Upper lobe of right lung (tissue), 1 donor: ENCODE measurements at regions not wholly inside any gene's neighbourhood (a gene's known extent, or its start where the extent isn't known, plus 50 kb on each side); places are given as distances from the start of the nearest gene placed in this dataset.

Experiments
- ATAC-seq: fragments of 200-7000 bp; cut with Tn5 transposase; one replicate; pipeline ENCODE4 v1.9.1; 2020; ENCODE audit warnings: mild to moderate bottlenecking, moderate library complexity
- DNase-seq: peaks from one replicate; pipeline ENCODE4 v3.0.0-alpha.2; 2020
- H3K27ac ChIP-seq: fragments of 200-600 bp; one replicate; pipeline ENCODE4 v1.8.0; 2022
- H3K27me3 ChIP-seq: fragments of 200-600 bp; one replicate; pipeline ENCODE4 v1.8.0; 2022; ENCODE audit warnings: mild to moderate bottlenecking
- H3K36me3 ChIP-seq: fragments of 200-600 bp; one replicate; pipeline ENCODE4 v1.8.0; 2022
- H3K4me1 ChIP-seq: fragments of 200-600 bp; one replicate; pipeline ENCODE4 v1.8.0; 2022
- H3K4me3 ChIP-seq: fragments of 200-600 bp; one replicate; pipeline ENCODE4 v1.8.0; 2022; ENCODE audit warnings: mild to moderate bottlenecking
- H3K9me3 ChIP-seq: fragments of 200-600 bp; one replicate; pipeline ENCODE4 v1.8.0; 2022
- intact Hi-C: fragments of 100-400 bp; cut with DNase I; formaldehyde crosslinking; loops from one replicate; pipeline ENCODE4 v1.11.0; 2022
- TF ChIP-seq, protein P1 (sequence below): fragments of 200-600 bp; IDR thresholded peaks from one replicate; pipeline ENCODE4 v1.8.0; 2022; ENCODE audit warnings: antibody characterized with exemption
- donor health status: DM: no; HTN: yes; CAD: no; lungs with severe emphysema.

DNA sequence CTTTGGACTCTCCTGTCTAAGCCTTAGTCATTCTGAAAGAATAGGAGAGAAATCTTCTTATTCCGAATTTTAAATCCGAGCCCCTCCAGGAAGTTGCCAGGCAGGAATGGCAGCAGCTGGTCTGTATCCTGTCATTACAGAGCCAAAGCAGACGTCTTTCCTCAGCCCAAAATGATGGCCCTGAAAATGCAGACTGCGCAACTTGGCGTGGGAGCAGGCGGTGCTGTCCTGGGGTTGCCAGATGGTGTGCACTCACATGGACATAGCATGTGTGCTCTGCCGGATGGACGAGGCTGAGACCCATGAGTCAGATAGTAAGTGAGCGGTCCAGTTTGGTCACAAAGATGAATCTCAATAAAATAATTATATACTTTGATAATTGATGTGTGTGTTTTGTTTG lies 410.4 kb downstream of the KCTD16 start:
- H3K4me3 ChIP-seq = no peak overlapping the region
- intact Hi-C loops = no loop called here
- no peaks in the 10 kb centered on the region for H3K36me3 ChIP-seq
- DNase-seq = no peak
- no peaks in the 10 kb centered on the region for H3K4me1 ChIP-seq
- no peaks in the 10 kb centered on the region for H3K9me3 ChIP-seq
- no peak for ATAC-seq
- TF ChIP-seq, protein P1, sequence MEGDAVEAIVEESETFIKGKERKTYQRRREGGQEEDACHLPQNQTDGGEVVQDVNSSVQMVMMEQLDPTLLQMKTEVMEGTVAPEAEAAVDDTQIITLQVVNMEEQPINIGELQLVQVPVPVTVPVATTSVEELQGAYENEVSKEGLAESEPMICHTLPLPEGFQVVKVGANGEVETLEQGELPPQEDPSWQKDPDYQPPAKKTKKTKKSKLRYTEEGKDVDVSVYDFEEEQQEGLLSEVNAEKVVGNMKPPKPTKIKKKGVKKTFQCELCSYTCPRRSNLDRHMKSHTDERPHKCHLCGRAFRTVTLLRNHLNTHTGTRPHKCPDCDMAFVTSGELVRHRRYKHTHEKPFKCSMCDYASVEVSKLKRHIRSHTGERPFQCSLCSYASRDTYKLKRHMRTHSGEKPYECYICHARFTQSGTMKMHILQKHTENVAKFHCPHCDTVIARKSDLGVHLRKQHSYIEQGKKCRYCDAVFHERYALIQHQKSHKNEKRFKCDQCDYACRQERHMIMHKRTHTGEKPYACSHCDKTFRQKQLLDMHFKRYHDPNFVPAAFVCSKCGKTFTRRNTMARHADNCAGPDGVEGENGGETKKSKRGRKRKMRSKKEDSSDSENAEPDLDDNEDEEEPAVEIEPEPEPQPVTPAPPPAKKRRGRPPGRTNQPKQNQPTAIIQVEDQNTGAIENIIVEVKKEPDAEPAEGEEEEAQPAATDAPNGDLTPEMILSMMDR = no peak
- H3K27me3 ChIP-seq = no peaks in the 10 kb centered on the region
- H3K27ac ChIP-seq = no peak overlapping the region

DNA sequence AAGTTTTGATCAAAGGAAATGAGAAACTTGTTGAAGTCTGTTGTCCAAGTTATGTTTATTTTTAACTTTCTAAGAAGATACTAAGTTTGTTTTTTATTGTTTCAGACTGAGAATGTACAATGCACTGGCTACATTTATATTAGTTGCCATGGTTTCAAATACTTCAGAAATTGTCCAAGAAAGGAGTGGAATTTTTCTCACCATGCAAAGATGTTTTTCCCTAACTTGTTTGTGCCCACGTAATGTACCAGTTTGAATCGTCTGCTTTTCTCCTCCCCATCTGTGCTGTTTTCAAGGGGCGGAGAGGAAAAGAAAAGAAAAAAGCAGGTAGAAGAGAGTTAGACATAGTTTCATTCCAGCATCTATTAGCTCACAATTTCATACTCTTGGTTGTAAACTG lies 407.0 kb downstream of the KCTD16 start:
- no peak for ATAC-seq
- no peak overlapping the region for H3K4me3 ChIP-seq
- intact Hi-C loops = no loop called here
- no peaks in the 10 kb centered on the region for H3K27me3 ChIP-seq
- no peaks in the 10 kb centered on the region for H3K9me3 ChIP-seq
- H3K27ac ChIP-seq = no peak overlapping the region
- no peak for DNase-seq
- no peaks in the 10 kb centered on the region for H3K4me1 ChIP-seq
- TF ChIP-seq, protein P1 = no peak
- H3K36me3 ChIP-seq = no peaks in the 10 kb centered on the region

DNA sequence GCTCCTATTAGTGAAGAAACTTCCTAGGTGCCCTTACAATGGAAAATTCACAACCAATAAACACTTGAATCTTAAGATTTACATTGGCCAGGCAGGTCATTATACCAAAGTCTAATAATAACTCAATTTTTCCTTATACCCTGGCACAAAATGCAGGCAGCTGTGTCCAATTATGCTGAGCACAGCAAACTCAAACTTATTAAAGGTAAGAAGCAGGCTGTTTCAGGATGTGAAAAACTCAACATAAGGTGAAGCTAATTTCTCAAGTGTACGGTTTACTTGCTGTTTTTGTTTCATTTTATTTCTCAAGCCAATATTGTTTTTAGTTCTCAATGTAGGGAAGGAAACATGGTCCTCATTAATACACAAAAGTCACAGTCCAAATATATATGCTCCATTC lies 405.1 kb downstream of the KCTD16 start:
- Histone ChIP-seq H3K36me3 (no peaks in the 10 kb centered on the region), H3K27me3 (no peaks in the 10 kb centered on the region), H3K27ac (no peak overlapping the region), H3K4me1 (no peaks in the 10 kb centered on the region), H3K4me3 (no peak overlapping the region), H3K9me3 (no peaks in the 10 kb centered on the region)
- DNase-seq (no peak), ATAC-seq (no peak)
- TF ChIP-seq, protein P1 = no peak
- intact Hi-C loops = no loop called here

DNA sequence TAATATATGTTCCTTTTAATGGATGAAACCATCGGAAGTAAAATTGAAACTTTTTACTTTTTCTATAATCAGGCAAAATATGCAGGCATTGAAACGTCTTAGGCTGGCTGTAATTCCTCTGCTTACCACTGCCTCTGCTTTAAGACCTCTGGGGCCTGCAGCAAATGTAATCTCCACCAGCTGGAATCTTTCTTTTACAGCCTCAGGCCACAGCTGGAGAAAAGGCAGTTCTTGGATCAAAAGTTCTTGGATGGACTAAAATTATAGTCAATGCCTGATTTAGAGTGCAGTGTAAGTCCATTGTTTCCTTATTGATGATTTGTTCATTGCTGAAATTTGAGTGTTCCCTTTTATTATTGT lies 396.7 kb downstream of the KCTD16 start:
- TF ChIP-seq, protein P1 = peak; percentile 14

DNA sequence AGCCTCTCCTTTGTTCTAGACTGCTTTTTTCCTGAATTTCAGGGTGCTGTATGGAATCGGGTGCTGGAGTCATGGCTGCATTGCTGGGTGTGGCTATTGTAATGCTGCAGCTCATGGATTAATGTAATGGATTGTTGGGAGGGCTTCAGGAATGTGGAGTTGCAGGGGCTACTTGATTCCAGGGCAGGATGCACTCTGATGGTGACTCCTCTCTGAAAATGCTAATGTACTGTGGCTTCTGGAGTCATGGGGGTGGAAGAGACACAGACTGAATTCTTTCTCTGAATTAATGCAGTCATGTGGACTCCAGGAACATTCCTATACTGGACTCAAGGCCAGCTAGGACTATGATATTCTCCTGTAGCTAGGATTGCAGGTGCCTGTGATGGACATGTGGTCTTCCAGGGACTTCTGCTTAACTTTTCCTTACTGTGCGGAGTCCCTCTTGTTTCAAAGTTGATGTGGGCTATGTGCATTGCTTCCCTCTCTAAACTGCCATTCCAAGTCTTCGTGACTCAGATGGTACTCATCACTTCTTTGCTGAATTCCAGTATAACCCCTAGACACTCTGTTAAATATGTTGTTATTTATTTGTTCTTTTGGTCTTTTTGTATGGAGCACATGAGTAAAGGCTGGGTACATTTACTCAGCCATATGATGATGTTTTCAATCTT lies 396.2 kb downstream of the KCTD16 start:
- no peaks in the 10 kb centered on the region for H3K36me3 ChIP-seq
- intact Hi-C loops = no loop called here
- DNase-seq = no peak
- H3K27me3 ChIP-seq = no peaks in the 10 kb centered on the region
- H3K27ac ChIP-seq = no peak overlapping the region
- no peak overlapping the region for H3K4me3 ChIP-seq
- TF ChIP-seq, protein P1 = no peak
- ATAC-seq = no peak
- no peaks in the 10 kb centered on the region for H3K4me1 ChIP-seq
- H3K9me3 ChIP-seq = no peaks in the 10 kb centered on the region

More for the DNA sequence above, 396.7 kb downstream of the KCTD16 start:
- intact Hi-C loops = no loop called here
- no peaks in the 10 kb centered on the region for H3K27me3 ChIP-seq
- DNase-seq (no peak), ATAC-seq (no peak)
- no peaks in the 10 kb centered on the region for H3K36me3 ChIP-seq
- no peak overlapping the region for H3K4me3 ChIP-seq
- no peaks in the 10 kb centered on the region for H3K9me3 ChIP-seq
- H3K4me1 ChIP-seq = no peaks in the 10 kb centered on the region
- no peak overlapping the region for H3K27ac ChIP-seq

DNA sequence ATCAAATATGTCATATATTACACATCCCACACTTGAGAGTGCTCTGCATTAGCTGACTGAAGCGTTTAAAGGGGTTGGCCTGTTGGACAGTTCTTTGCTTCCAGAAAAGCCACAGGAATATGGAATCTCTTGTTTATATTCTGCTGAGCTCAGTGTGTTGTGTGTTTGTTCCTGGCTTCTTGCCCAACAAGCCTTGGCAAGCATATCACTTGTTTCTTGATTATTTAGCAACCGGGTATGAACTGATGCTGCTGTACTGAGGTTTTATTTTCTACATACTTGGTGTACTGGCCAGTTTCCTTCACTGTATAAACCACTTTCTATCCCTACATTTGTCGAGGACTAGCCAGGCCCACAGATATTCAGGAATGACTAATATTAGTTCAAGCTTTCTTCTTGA lies 378.9 kb downstream of the KCTD16 start:
- intact Hi-C loops = no loop called here
- no peak for DNase-seq
- no peaks in the 10 kb centered on the region for H3K36me3 ChIP-seq
- no peaks in the 10 kb centered on the region for H3K9me3 ChIP-seq
- H3K4me3 ChIP-seq = no peak overlapping the region
- no peak overlapping the region for H3K27ac ChIP-seq
- H3K27me3 ChIP-seq = no peaks in the 10 kb centered on the region
- H3K4me1 ChIP-seq = no peaks in the 10 kb centered on the region
- peak; percentile 28 for ATAC-seq
- TF ChIP-seq, protein P1 = no peak
